ENCODE measurements at regions not wholly inside any gene's neighbourhood (a gene's known extent, or its start where the extent isn't known, plus 50 kb on each side); places are given as distances from the start of the nearest gene placed in this dataset.

GRCh38 chr6:147126618-147127022, 77.6 kb upstream of the STXBP5 start:
- Mint-ChIP-seq H3K27me3 (ENCODE audit: low read depth, unreplicated experiment) (no peaks in the 10 kb centered on the region), H3K9me3 (ENCODE audit: unreplicated experiment) (no peaks in the 10 kb centered on the region), H3K4me1 (ENCODE audit: low read depth, unreplicated experiment) (peaks cover 2% of the 10 kb centered on the region), H3K27ac (ENCODE audit: unreplicated experiment) (no peak overlapping the region), H3K4me3 (ENCODE audit: unreplicated experiment) (no peak overlapping the region), H3K36me3 (ENCODE audit: low read depth, unreplicated experiment) (no peaks in the 10 kb centered on the region)
- DNase-seq (ENCODE audit: low read depth) (no peak), FAIRE-seq (no peak)
- no peaks in the 10 kb centered on the region for H3K27me3 ChIP-seq (ENCODE audit: insufficient read depth, low read length)
- TF ChIP-seq, protein P1, sequence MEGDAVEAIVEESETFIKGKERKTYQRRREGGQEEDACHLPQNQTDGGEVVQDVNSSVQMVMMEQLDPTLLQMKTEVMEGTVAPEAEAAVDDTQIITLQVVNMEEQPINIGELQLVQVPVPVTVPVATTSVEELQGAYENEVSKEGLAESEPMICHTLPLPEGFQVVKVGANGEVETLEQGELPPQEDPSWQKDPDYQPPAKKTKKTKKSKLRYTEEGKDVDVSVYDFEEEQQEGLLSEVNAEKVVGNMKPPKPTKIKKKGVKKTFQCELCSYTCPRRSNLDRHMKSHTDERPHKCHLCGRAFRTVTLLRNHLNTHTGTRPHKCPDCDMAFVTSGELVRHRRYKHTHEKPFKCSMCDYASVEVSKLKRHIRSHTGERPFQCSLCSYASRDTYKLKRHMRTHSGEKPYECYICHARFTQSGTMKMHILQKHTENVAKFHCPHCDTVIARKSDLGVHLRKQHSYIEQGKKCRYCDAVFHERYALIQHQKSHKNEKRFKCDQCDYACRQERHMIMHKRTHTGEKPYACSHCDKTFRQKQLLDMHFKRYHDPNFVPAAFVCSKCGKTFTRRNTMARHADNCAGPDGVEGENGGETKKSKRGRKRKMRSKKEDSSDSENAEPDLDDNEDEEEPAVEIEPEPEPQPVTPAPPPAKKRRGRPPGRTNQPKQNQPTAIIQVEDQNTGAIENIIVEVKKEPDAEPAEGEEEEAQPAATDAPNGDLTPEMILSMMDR (IDR thresholded peaks at IDR 0.05; ENCODE audit: insufficient read depth, low read depth, low read length), result no peak
- no peak for TF ChIP-seq EZH2 (IDR thresholded peaks at IDR 0.05; ENCODE audit: insufficient read depth, low read length)
- no peak overlapping the region for H2AFZ ChIP-seq (ENCODE audit: low read depth, low read length)
- no peak overlapping the region for H3K27ac ChIP-seq (ENCODE audit: low read depth, low read length)
- no peaks in the 10 kb centered on the region for H3K79me2 ChIP-seq (ENCODE audit: insufficient read depth, low read length)
- H3K36me3 ChIP-seq (ENCODE audit: insufficient read depth, low read length), result no peaks in the 10 kb centered on the region
- no peak overlapping the region for H3K9ac ChIP-seq (ENCODE audit: low read length)
- H3K4me3 ChIP-seq (ENCODE audit: insufficient read depth, low read depth, low read length), result no peak overlapping the region
- no peaks in the 10 kb centered on the region for H4K20me1 ChIP-seq (ENCODE audit: insufficient read depth, low read length)
- H3K4me1 ChIP-seq (ENCODE audit: insufficient read depth, low read length), result no peaks in the 10 kb centered on the region
- no peaks in the 10 kb centered on the region for H3K9me3 ChIP-seq (ENCODE audit: insufficient read depth, low read depth, low read length)
- no peak overlapping the region for H3K4me2 ChIP-seq (ENCODE audit: low read length)

DNA sequence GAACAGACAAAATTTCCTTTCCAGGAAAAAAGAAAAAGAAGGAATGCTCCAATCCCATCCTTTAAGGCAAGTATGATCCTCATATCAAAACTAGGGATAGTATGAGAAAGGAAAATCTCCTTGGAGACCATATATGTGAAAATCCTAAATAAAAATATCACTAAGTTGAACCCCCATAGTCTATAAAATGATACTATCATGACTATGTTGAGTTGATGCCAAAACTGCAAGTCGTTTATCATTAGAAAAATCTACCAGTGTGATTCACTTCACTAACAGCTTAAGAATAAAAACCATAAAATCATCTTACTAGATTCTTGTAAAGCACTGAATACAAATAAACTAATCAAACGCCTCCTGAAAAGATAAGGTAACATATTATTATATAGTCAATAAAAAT, 76.6 kb upstream of the STXBP5 start:
- no peaks in the 10 kb centered on the region for H3K4me1 ChIP-seq (ENCODE audit: insufficient read depth, low read length)
- no peak overlapping the region for H3K4me2 ChIP-seq (ENCODE audit: low read length)
- H3K9ac ChIP-seq (ENCODE audit: low read length), result no peak overlapping the region
- peaks cover 3% of the 10 kb centered on the region for H3K4me1 Mint-ChIP-seq (ENCODE audit: low read depth, unreplicated experiment)
- no peaks in the 10 kb centered on the region for H3K36me3 ChIP-seq (ENCODE audit: insufficient read depth, low read length)
- no peak overlapping the region for H2AFZ ChIP-seq (ENCODE audit: low read depth, low read length)
- H3K27me3 ChIP-seq (ENCODE audit: insufficient read depth, low read length), result no peaks in the 10 kb centered on the region
- no peaks in the 10 kb centered on the region for H3K79me2 ChIP-seq (ENCODE audit: insufficient read depth, low read length)
- no peak overlapping the region for H3K27ac Mint-ChIP-seq (ENCODE audit: unreplicated experiment)
- no peaks in the 10 kb centered on the region for H3K27me3 Mint-ChIP-seq (ENCODE audit: low read depth, unreplicated experiment)
- H3K27ac ChIP-seq (ENCODE audit: low read depth, low read length), result no peak overlapping the region
- H3K4me3 Mint-ChIP-seq (ENCODE audit: unreplicated experiment), result no peak overlapping the region
- TF ChIP-seq EZH2 (IDR thresholded peaks at IDR 0.05; ENCODE audit: insufficient read depth, low read length), result no peak
- TF ChIP-seq, protein P1 (IDR thresholded peaks at IDR 0.05; ENCODE audit: insufficient read depth, low read depth, low read length), result no peak
- no peaks in the 10 kb centered on the region for H3K9me3 Mint-ChIP-seq (ENCODE audit: unreplicated experiment)
- H3K9me3 ChIP-seq (ENCODE audit: insufficient read depth, low read depth, low read length), result no peaks in the 10 kb centered on the region
- no peaks in the 10 kb centered on the region for H3K36me3 Mint-ChIP-seq (ENCODE audit: low read depth, unreplicated experiment)
- no peak overlapping the region for H3K4me3 ChIP-seq (ENCODE audit: insufficient read depth, low read depth, low read length)
- H4K20me1 ChIP-seq (ENCODE audit: insufficient read depth, low read length), result no peaks in the 10 kb centered on the region
- FAIRE-seq, result no peak
- DNase-seq (ENCODE audit: low read depth), result peak; percentile 37

GRCh38 chr6:147128056-147128455, 76.2 kb upstream of the STXBP5 start:
- Mint-ChIP-seq H3K27me3 (ENCODE audit: low read depth, unreplicated experiment) (no peaks in the 10 kb centered on the region), H3K9me3 (ENCODE audit: unreplicated experiment) (no peaks in the 10 kb centered on the region), H3K4me3 (ENCODE audit: unreplicated experiment) (no peak overlapping the region), H3K4me1 (ENCODE audit: low read depth, unreplicated experiment) (peaks cover 3% of the 10 kb centered on the region), H3K27ac (ENCODE audit: unreplicated experiment) (no peak overlapping the region), H3K36me3 (ENCODE audit: low read depth, unreplicated experiment) (no peaks in the 10 kb centered on the region)
- Histone ChIP-seq H3K36me3 (ENCODE audit: insufficient read depth, low read length) (no peaks in the 10 kb centered on the region), H3K9ac (ENCODE audit: low read length) (no peak overlapping the region), H3K4me2 (ENCODE audit: low read length) (no peak overlapping the region), H4K20me1 (ENCODE audit: insufficient read depth, low read length) (no peaks in the 10 kb centered on the region), H3K27me3 (ENCODE audit: insufficient read depth, low read length) (no peaks in the 10 kb centered on the region), H3K9me3 (ENCODE audit: insufficient read depth, low read depth, low read length) (no peaks in the 10 kb centered on the region), H3K4me3 (ENCODE audit: insufficient read depth, low read depth, low read length) (no peak overlapping the region), H3K27ac (ENCODE audit: low read depth, low read length) (no peak overlapping the region), H3K4me1 (ENCODE audit: insufficient read depth, low read length) (no peaks in the 10 kb centered on the region), H2AFZ (ENCODE audit: low read depth, low read length) (no peak overlapping the region), H3K79me2 (ENCODE audit: insufficient read depth, low read length) (no peaks in the 10 kb centered on the region)
- DNase-seq (ENCODE audit: low read depth) (no peak), FAIRE-seq (no peak)
- no peak for TF ChIP-seq EZH2 (IDR thresholded peaks at IDR 0.05; ENCODE audit: insufficient read depth, low read length)
